ENCODE measurements at regions not wholly inside any gene's neighbourhood (a gene's known extent, or its start where the extent isn't known, plus 50 kb on each side); places are given as distances from the start of the nearest gene placed in this dataset.

DNA sequence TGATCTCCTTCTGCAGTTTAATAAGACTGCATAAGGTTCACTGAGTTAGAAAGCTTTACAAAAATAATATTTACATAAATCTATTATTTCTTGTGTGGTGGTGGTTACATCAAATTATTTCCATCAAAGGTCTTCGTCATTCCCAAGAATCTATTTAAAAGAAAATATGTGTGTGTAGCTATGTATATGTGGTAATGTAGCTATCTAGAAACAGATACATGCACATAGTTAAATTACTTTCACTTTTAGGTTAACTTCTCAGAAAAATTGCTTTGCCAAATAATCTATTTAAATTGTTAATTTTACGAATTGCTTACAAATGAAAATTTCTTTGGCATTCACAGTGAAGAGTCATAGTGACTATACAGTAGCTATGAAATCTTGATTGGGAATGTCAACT is 633.2 kb downstream of the DMRTA1 start:
- WGBS, 2 experiments (ENCODE audit: extremely low coverage in 2 of 2, insufficient read length in 1 of 2), result no CpG with 5 or more reads among the region's 2 CpGs
- in situ Hi-C loops (cut with MboI; ENCODE audit: low sequenced_read_pairs), result no loop called here
- no TSS peak for BruUV-seq (replicated peaks)
- H2BK15ac ChIP-seq (ENCODE audit: low read depth, low read length), result no peak overlapping the region
- no peaks in the 10 kb centered on the region for H4K20me1 ChIP-seq (ENCODE audit: insufficient read depth, low read length)
- H2BK20ac ChIP-seq (ENCODE audit: low read depth, low read length), result no peak overlapping the region
- H4K91ac ChIP-seq (ENCODE audit: insufficient read depth, low read depth, low read length), result no peak overlapping the region
- no peaks in the 10 kb centered on the region; the same call in 1 of the 2 replicates for H3K9me3 ChIP-seq (ENCODE audit: control insufficient read depth, insufficient read depth, low read length)
- no peaks in the 10 kb centered on the region for H3K9me1 ChIP-seq (ENCODE audit: insufficient read depth, low read length)
- no peaks in the 10 kb centered on the region for H3K36me3 ChIP-seq (ENCODE audit: control insufficient read depth, insufficient read depth, low read length)
- H3K4me2 ChIP-seq (ENCODE audit: low read depth, low read length), result peak overlapping the region; percentile 50; the same call in 1 of the 2 replicates
- H2AFZ ChIP-seq (replicated peaks; ENCODE audit: low read length, poor library complexity), result no peak overlapping the region
- no peak overlapping the region for H4K5ac ChIP-seq (ENCODE audit: low read depth, low read length)
- no peak overlapping the region for H4K8ac ChIP-seq (ENCODE audit: low read depth in 2 of 2, low read length in 2 of 2)
- H3K79me1 ChIP-seq (ENCODE audit: low read depth in 1 of 2, low read length in 2 of 2), result no peaks in the 10 kb centered on the region
- ChIA-PET CTCF (no interaction called here), POLR2A (ENCODE audit: unreplicated experiment) (no interaction called here)
- no peak overlapping the region for H3K18ac ChIP-seq (ENCODE audit: low read depth, low read length)
- no peak overlapping the region for H3K9ac ChIP-seq (ENCODE audit: low read depth, low read length)
- intact Hi-C loops (cut with micrococcal nuclease), result no loop called here
- H3K4me1 ChIP-seq (ENCODE audit: control insufficient read depth, insufficient read depth, low read length), result no peaks in the 10 kb centered on the region
- H3K14ac ChIP-seq (replicated peaks; ENCODE audit: low read depth, low read length), result no peak overlapping the region
- no peak overlapping the region for H3K27ac ChIP-seq (ENCODE audit: insufficient read depth, low read length)
- DNase-seq (no peak), ATAC-seq (ENCODE audit: low read depth) (no peak)
- no peak overlapping the region for H2BK5ac ChIP-seq (ENCODE audit: low read depth, low read length, poor library complexity, severe bottlenecking)
- no peaks in the 10 kb centered on the region for H3K27me3 ChIP-seq (ENCODE audit: control insufficient read depth, insufficient read depth, low read length)
- TF ChIP-seq MAZ (IDR thresholded peaks at IDR 0.05; ENCODE audit: borderline replicate concordance, low read depth, low read length), result no peak
- no peak for TF ChIP-seq FOS (IDR thresholded peaks at IDR 0.05; ENCODE audit: low read depth, low read length)
- no peak for TF ChIP-seq USF2 (IDR thresholded peaks at IDR 0.05; ENCODE audit: low read depth, low read length)
- TF ChIP-seq RCOR1 (IDR thresholded peaks at IDR 0.05; ENCODE audit: insufficient replicate concordance, low read length), result no peak
- TF ChIP-seq RAD21 (IDR thresholded peaks at IDR 0.05; ENCODE audit: low read length), result no peak
- TF ChIP-seq POLR2A (IDR thresholded peaks at IDR 0.05; ENCODE audit: low read depth, low read length), result no peak
- TF ChIP-seq MXI1 (IDR thresholded peaks at IDR 0.05; ENCODE audit: borderline replicate concordance, low read depth, low read length), result no peak
- TF ChIP-seq MAFK (IDR thresholded peaks at IDR 0.05; ENCODE audit: low read depth, low read length), result no peak
- no peak for TF ChIP-seq BHLHE40 (IDR thresholded peaks at IDR 0.05; ENCODE audit: low read depth, low read length)
- TF ChIP-seq RFX5 (IDR thresholded peaks at IDR 0.05; ENCODE audit: low read depth, low read length), result no peak
- no peak for TF ChIP-seq CEBPB (IDR thresholded peaks at IDR 0.05; ENCODE audit: low read depth, low read length)
- TF ChIP-seq, protein P1, sequence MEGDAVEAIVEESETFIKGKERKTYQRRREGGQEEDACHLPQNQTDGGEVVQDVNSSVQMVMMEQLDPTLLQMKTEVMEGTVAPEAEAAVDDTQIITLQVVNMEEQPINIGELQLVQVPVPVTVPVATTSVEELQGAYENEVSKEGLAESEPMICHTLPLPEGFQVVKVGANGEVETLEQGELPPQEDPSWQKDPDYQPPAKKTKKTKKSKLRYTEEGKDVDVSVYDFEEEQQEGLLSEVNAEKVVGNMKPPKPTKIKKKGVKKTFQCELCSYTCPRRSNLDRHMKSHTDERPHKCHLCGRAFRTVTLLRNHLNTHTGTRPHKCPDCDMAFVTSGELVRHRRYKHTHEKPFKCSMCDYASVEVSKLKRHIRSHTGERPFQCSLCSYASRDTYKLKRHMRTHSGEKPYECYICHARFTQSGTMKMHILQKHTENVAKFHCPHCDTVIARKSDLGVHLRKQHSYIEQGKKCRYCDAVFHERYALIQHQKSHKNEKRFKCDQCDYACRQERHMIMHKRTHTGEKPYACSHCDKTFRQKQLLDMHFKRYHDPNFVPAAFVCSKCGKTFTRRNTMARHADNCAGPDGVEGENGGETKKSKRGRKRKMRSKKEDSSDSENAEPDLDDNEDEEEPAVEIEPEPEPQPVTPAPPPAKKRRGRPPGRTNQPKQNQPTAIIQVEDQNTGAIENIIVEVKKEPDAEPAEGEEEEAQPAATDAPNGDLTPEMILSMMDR (conservative IDR thresholded peaks at IDR 0.05; ENCODE audit: low read depth, low read length), result no peak
- no peak for TF ChIP-seq SMC3 (IDR thresholded peaks at IDR 0.05; ENCODE audit: low read depth, low read length)
- H3K4me3 ChIP-seq (ENCODE audit: insufficient read depth, low read depth, low read length), result no peak overlapping the region
- H3K23ac ChIP-seq (ENCODE audit: low read depth, low read length), result no peak overlapping the region
- no peak overlapping the region for H2BK120ac ChIP-seq (ENCODE audit: low read depth, low read length)
- no peak overlapping the region for H3K4ac ChIP-seq (ENCODE audit: low read depth, low read length)
- no peak overlapping the region for H3K56ac ChIP-seq (ENCODE audit: extremely low read depth, insufficient read depth, low read length)
- H2AK5ac ChIP-seq (ENCODE audit: low read depth, low read length), result no peak overlapping the region
- dilution Hi-C loops (cut with HindIII; ENCODE audit: low sequenced_read_pairs, unreplicated experiment), result no loop called here
- no peak overlapping the region for H2AK9ac ChIP-seq (replicated peaks; ENCODE audit: low read depth, low read length, poor library complexity)

All from IMR-90 (cell line).